HepG2 (cell line): ENCODE measurements at regions not wholly inside any gene's neighbourhood (a gene's known extent, or its start where the extent isn't known, plus 50 kb on each side); places are given as distances from the start of the nearest gene placed in this dataset.

Experiments
- CBX5 ChIP-seq: sonication (generic); formaldehyde crosslinking; IDR thresholded peaks from 2 replicates; pipeline ENCODE4 v1.4.0; 2020; ENCODE audit warnings: missing genetic modification reagents, borderline replicate concordance
- FOXA1 ChIP-seq, 2 experiments: fragments of 450-650 bp in 1 of 2; sonication (generic) in 1 of 2; formaldehyde crosslinking in 1 of 2; IDR thresholded peaks; 2 replicates each; pipeline versions ENCODE4 v1.4.0 to v1.6.1; 2016 to 2020; ENCODE audit warnings: missing genetic modification reagents in 1 of 2
- MYPOP ChIP-seq: sonication (generic); formaldehyde crosslinking; IDR thresholded peaks from 2 replicates; pipeline ENCODE4 v1.8.1; 2023; ENCODE audit warnings: mild to moderate bottlenecking, moderate library complexity, missing genetic modification reagents
- NRL ChIP-seq: sonication (generic); formaldehyde crosslinking; IDR thresholded peaks from 2 replicates; pipeline ENCODE4 v1.5.0; 2020; ENCODE audit warnings: missing genetic modification reagents, mild to moderate bottlenecking, moderate library complexity, borderline replicate concordance
- RFX1 ChIP-seq: fragments of 450-650 bp; IDR thresholded peaks from 2 replicates; pipeline ENCODE4 v1.6.1; 2017
- SP4 ChIP-seq: sonication (generic); formaldehyde crosslinking; IDR thresholded peaks from 2 replicates; pipeline ENCODE4 v1.8.1; 2023; ENCODE audit warnings: mild to moderate bottlenecking, missing genetic modification reagents
- SUZ12 ChIP-seq: fragments of 150-350 bp; IDR thresholded peaks from 2 replicates; pipeline ENCODE4 v1.6.1; 2014; ENCODE audit warnings: low read depth, low read length
- TRIM24 ChIP-seq: sonication (generic); formaldehyde crosslinking; IDR thresholded peaks from 2 replicates; pipeline ENCODE4 v1.8.0; 2022; ENCODE audit warnings: mild to moderate bottlenecking, missing genetic modification reagents
- USF2 ChIP-seq, 2 experiments: sonication (generic) in 1 of 2; formaldehyde crosslinking in 1 of 2; IDR thresholded peaks; 2 replicates each; pipeline versions ENCODE4 v1.5.1 to v1.6.1; 2011 to 2020; ENCODE audit warnings: borderline replicate concordance in 1 of 2, low read depth in 1 of 2, low read length in 1 of 2, mild to moderate bottlenecking in 1 of 2, missing genetic modification reagents in 1 of 2, moderate library complexity in 1 of 2
- ZFAT ChIP-seq: sonication (generic); formaldehyde crosslinking; conservative IDR thresholded peaks from 2 replicates; pipeline ENCODE4 v1.8.1; 2023; ENCODE audit warnings: missing genetic modification reagents, inconsistent platforms
- ZFP36L2 ChIP-seq: sonication (generic); formaldehyde crosslinking; IDR thresholded peaks from 2 replicates; pipeline ENCODE4 v1.4.0; 2020; ENCODE audit warnings: missing genetic modification reagents
- ZFP41 ChIP-seq: sonication (generic); formaldehyde crosslinking; IDR thresholded peaks from 2 replicates; pipeline ENCODE4 v1.4.0; 2020; ENCODE audit warnings: mild to moderate bottlenecking, missing genetic modification reagents, borderline replicate concordance
- ZNF280D ChIP-seq: sonication (generic); formaldehyde crosslinking; IDR thresholded peaks from 2 replicates; pipeline ENCODE4 v1.5.1; 2020; ENCODE audit warnings: mild to moderate bottlenecking, missing genetic modification reagents
- ZNF30 ChIP-seq: sonication (generic); formaldehyde crosslinking; IDR thresholded peaks from 2 replicates; pipeline ENCODE4 v1.5.0; 2020; ENCODE audit warnings: mild to moderate bottlenecking, missing genetic modification reagents
- ZNF333 ChIP-seq: sonication (generic); formaldehyde crosslinking; IDR thresholded peaks from 2 replicates; pipeline ENCODE4 v1.4.0; 2020; ENCODE audit warnings: mild to moderate bottlenecking, missing genetic modification reagents, borderline replicate concordance
- ZNF501 ChIP-seq: sonication (generic); formaldehyde crosslinking; IDR thresholded peaks from 2 replicates; pipeline ENCODE4 v1.5.1; 2020; ENCODE audit warnings: mild to moderate bottlenecking, moderate library complexity, missing genetic modification reagents
- TF ChIP-seq, protein P1 (sequence below): sonication (generic); formaldehyde crosslinking; IDR thresholded peaks from 2 replicates; pipeline ENCODE4 v1.8.1; 2022; ENCODE audit warnings: mild to moderate bottlenecking, missing genetic modification reagents
- TF ChIP-seq, protein P2 (sequence below): sonication (generic); formaldehyde crosslinking; IDR thresholded peaks from 2 replicates; pipeline ENCODE4 v1.8.1; 2023; ENCODE audit warnings: mild to moderate bottlenecking, missing genetic modification reagents, borderline replicate concordance
- TF ChIP-seq, protein P3 (sequence below): sonication (generic); formaldehyde crosslinking; IDR thresholded peaks from 2 replicates; pipeline ENCODE4 v1.4.0; 2020; ENCODE audit warnings: missing genetic modification reagents, borderline replicate concordance

- TF ChIP-seq, protein P1, sequence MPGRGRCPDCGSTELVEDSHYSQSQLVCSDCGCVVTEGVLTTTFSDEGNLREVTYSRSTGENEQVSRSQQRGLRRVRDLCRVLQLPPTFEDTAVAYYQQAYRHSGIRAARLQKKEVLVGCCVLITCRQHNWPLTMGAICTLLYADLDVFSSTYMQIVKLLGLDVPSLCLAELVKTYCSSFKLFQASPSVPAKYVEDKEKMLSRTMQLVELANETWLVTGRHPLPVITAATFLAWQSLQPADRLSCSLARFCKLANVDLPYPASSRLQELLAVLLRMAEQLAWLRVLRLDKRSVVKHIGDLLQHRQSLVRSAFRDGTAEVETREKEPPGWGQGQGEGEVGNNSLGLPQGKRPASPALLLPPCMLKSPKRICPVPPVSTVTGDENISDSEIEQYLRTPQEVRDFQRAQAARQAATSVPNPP (CRISPR knock-in tag), result no peak; the same call in 1 of the 2 replicates
- TF ChIP-seq SP4 (CRISPR knock-in tag) (peak; percentile 45; the same call in 1 of the 2 replicates), ZNF30 (CRISPR knock-in tag) (peak; percentile 58; the same call in 1 of the 2 replicates), FOXA1 (IDR thresholded peaks at IDR 0.05) (no peak), FOXA1 (CRISPR knock-in tag; IDR thresholded peaks at IDR 0.05) (no peak), TRIM24 (CRISPR knock-in tag) (no peak), ZNF280D (CRISPR knock-in tag) (no peak), MYPOP (CRISPR knock-in tag) (peak; percentile 94), ZNF333 (peak; percentile 82; the same call in 1 of the 2 replicates), ZFP41 (CRISPR knock-in tag) (no peak), ZNF501 (CRISPR knock-in tag) (peak; percentile 95), ZFP36L2 (CRISPR knock-in tag) (no peak), SUZ12 (no peak), NRL (peak; percentile 81; the same call in 1 of the 2 replicates), RFX1 (no peak), ZFAT (CRISPR knock-in tag) (0 out of 2 replicates have a peak, but pooled peaks have one; percentile 20), USF2 (IDR thresholded peaks at IDR 0.05; ENCODE audit: low read depth, low read length) (no peak), USF2 (CRISPR knock-in tag; IDR thresholded peaks at IDR 0.05; ENCODE audit: borderline replicate concordance) (no peak), CBX5 (CRISPR knock-in tag) (peak; percentile 62; the same call in 1 of the 2 replicates)
- TF ChIP-seq, protein P2, sequence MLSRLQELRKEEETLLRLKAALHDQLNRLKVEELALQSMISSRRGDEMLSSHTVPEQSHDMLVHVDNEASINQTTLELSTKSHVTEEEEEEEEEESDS (CRISPR knock-in tag), result no peak
- TF ChIP-seq, protein P3, sequence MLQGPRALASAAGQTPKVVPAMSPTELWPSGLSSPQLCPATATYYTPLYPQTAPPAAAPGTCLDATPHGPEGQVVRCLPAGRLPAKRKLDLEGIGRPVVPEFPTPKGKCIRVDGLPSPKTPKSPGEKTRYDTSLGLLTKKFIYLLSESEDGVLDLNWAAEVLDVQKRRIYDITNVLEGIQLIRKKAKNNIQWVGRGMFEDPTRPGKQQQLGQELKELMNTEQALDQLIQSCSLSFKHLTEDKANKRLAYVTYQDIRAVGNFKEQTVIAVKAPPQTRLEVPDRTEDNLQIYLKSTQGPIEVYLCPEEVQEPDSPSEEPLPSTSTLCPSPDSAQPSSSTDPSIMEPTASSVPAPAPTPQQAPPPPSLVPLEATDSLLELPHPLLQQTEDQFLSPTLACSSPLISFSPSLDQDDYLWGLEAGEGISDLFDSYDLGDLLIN, result no peak
These were observed 117.3 kb downstream of the HFE start (continued) for GRCh38 chr6:26204332-26205160.
